Hepatocyte (in vitro differentiated cells): ENCODE measurements at regions not wholly inside any gene's neighbourhood (a gene's known extent, or its start where the extent isn't known, plus 50 kb on each side); places are given as distances from the start of the nearest gene placed in this dataset.

ENCODE experiments used
- EZH2 ChIP-seq: fragments of 200-600 bp; sonication (generic); IDR thresholded peaks from 2 replicates; pipeline ENCODE4 v1.6.1; 2016; ENCODE audit warnings: antibody characterized with exemption, mild to moderate bottlenecking, borderline replicate concordance
- TF ChIP-seq, protein P1 (sequence below): fragments of 200-600 bp; sonication (generic); IDR thresholded peaks from 2 replicates; pipeline ENCODE4 v1.5.1; 2016; ENCODE audit warnings: antibody characterized with exemption, mild to moderate bottlenecking; ENCODE audit not compliant: poor library complexity

GRCh38 chr1:163794551-163794950, 472.8 kb downstream of the NUF2 start:
- TF ChIP-seq, protein P1, sequence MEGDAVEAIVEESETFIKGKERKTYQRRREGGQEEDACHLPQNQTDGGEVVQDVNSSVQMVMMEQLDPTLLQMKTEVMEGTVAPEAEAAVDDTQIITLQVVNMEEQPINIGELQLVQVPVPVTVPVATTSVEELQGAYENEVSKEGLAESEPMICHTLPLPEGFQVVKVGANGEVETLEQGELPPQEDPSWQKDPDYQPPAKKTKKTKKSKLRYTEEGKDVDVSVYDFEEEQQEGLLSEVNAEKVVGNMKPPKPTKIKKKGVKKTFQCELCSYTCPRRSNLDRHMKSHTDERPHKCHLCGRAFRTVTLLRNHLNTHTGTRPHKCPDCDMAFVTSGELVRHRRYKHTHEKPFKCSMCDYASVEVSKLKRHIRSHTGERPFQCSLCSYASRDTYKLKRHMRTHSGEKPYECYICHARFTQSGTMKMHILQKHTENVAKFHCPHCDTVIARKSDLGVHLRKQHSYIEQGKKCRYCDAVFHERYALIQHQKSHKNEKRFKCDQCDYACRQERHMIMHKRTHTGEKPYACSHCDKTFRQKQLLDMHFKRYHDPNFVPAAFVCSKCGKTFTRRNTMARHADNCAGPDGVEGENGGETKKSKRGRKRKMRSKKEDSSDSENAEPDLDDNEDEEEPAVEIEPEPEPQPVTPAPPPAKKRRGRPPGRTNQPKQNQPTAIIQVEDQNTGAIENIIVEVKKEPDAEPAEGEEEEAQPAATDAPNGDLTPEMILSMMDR: no peak
- no peak for TF ChIP-seq EZH2
